HG02981 (cell line): ENCODE measurements at regions not wholly inside any gene's neighbourhood (a gene's known extent, or its start where the extent isn't known, plus 50 kb on each side); places are given as distances from the start of the nearest gene placed in this dataset.
"Not testable (repeated sequence)": the region's sequence is repeated elsewhere in the genome, so short reads cannot be mapped to it uniquely, and the experiment has no call there.

Source experiments
- ATAC-seq: cut with Tn5 transposase; IDR thresholded peaks from one replicate; pipeline ENCODE4 v1.9.1; 2021; ENCODE audit warnings: mild to moderate bottlenecking, moderate library complexity; ENCODE audit not compliant: unreplicated experiment

- ATAC-seq = no peak
Observed at GRCh38 chr5:87042554-87042953, 225.1 kb upstream of the RASA1 start.

GRCh38 chr5:87048156-87048555, 219.5 kb upstream of the RASA1 start:
- no peak for ATAC-seq

- ATAC-seq = not testable (repeated sequence)
Observed at GRCh38 chr5:87049012-87049411, 218.7 kb upstream of the RASA1 start.

GRCh38 chr5:87051502-87052113, 216.1 kb upstream of the RASA1 start:
- ATAC-seq = no peak

GRCh38 chr5:87053146-87053545, 214.5 kb upstream of the RASA1 start:
- no peak for ATAC-seq

GRCh38 chr5:87054821-87055220, 212.9 kb upstream of the RASA1 start:
- ATAC-seq = no peak

- ATAC-seq = no peak
Observed at GRCh38 chr5:87061046-87061445, 206.6 kb upstream of the RASA1 start.

GRCh38 chr5:87069311-87069710, 198.4 kb upstream of the RASA1 start:
- ATAC-seq = no peak

GRCh38 chr5:87069974-87070608, 197.6 kb upstream of the RASA1 start:
- peak; percentile 56 for ATAC-seq

GRCh38 chr5:87074072-87074471, 193.6 kb upstream of the RASA1 start:
- no peak for ATAC-seq

GRCh38 chr5:87074934-87075541, 192.6 kb upstream of the RASA1 start:
- ATAC-seq = peak; percentile 96

- no peak for ATAC-seq
Observed at GRCh38 chr5:87076411-87076810, 191.3 kb upstream of the RASA1 start.

GRCh38 chr5:87076931-87077330, 190.8 kb upstream of the RASA1 start:
- ATAC-seq = no peak

- no peak for ATAC-seq
Observed at GRCh38 chr5:87079219-87079618, 188.5 kb upstream of the RASA1 start.

- ATAC-seq = no peak
Observed at GRCh38 chr5:87081016-87081415, 186.7 kb upstream of the RASA1 start.

GRCh38 chr5:87081511-87082372, 185.9 kb upstream of the RASA1 start:
- ATAC-seq = peak; percentile 82

- no peak for ATAC-seq
Observed at GRCh38 chr5:87094347-87094746, 173.3 kb upstream of the RASA1 start.

GRCh38 chr5:87094833-87095232, 172.8 kb upstream of the RASA1 start:
- no peak for ATAC-seq

GRCh38 chr5:87095787-87096186, 171.9 kb upstream of the RASA1 start:
- ATAC-seq = no peak

- ATAC-seq = no peak
Observed at GRCh38 chr5:87097664-87098063, 170.0 kb upstream of the RASA1 start.

- ATAC-seq = no peak
Observed at GRCh38 chr5:87099291-87099839, 168.3 kb upstream of the RASA1 start.
